ENCODE measurements at regions not wholly inside any gene's neighbourhood (a gene's known extent, or its start where the extent isn't known, plus 50 kb on each side); places are given as distances from the start of the nearest gene placed in this dataset.

- no peak for DNase-seq (ENCODE audit: low read depth)
Measured at GRCh38 chr3:87044409-87044808, 53.5 kb upstream of the VGLL3 start.

- DNase-seq (ENCODE audit: low read depth), result no peak
Measured at GRCh38 chr3:87041191-87041590, 50.2 kb upstream of the VGLL3 start.
